NAMALWA (cell line): ENCODE measurements at regions not wholly inside any gene's neighbourhood (a gene's known extent, or its start where the extent isn't known, plus 50 kb on each side); places are given as distances from the start of the nearest gene placed in this dataset.

Experiments used
- DNase-seq: peaks from one replicate; pipeline ENCODE4 v3.0.0-alpha.2; 2015; ENCODE audit warnings: low spot score

DNA sequence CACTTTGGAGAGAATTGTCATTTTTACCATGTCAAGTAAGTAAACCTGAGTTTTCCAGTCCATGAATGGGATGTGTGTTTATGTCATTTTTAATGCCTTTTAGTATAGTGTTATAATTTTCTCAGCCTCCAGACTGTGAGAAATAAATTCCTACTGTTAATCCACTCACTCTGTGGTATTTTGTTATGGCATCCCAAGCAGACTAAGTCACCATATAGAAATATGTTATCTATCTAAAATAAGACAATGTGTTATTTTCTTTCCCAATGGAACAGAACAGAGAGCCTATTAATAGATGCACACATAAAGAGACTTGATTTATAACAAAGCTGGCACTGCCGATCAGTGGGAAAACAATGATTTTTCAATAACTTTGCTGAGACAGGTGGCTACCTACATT is 70.2 kb upstream of the SLC4A11 start:
- DNase-seq = no peak

DNA sequence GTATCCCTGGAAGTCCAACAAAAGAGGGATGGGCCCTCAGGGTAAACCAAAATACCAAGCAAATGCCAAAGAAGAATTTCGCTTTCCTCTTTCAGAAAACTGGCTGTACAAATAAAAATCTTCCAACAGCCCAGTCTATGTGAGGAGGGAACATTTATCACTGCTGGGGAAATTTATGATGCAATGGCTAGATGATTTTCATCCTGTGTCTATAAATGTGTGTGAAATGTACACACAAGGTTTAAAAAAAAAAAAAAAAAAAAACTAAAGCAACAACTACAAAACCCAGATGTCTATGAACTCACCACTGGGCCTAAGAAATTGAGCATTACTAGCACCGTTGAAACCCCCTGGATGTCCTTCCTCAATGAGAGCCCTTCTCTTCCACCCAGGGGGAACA is 68.7 kb upstream of the SLC4A11 start:
- no peak for DNase-seq

DNA sequence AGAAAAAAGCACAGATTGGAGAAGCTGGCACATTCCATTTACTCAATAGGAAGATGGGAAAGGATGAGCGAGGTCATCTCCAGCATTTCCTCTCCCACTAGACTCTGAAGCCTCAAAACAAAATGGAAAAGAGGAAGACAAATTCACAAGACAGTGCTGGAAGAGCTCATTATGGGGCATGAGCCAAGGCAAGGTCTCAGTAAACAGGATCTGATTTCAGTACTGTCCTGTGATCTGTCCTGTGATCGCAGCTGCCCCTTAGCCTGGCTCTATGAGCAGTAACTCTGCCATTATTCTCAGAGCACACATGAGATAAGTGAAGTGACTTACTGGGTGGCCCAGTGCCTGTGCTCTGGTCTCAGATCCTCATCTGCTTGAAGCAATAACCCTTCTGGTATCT is 68.1 kb upstream of the SLC4A11 start:
- DNase-seq = no peak

DNA sequence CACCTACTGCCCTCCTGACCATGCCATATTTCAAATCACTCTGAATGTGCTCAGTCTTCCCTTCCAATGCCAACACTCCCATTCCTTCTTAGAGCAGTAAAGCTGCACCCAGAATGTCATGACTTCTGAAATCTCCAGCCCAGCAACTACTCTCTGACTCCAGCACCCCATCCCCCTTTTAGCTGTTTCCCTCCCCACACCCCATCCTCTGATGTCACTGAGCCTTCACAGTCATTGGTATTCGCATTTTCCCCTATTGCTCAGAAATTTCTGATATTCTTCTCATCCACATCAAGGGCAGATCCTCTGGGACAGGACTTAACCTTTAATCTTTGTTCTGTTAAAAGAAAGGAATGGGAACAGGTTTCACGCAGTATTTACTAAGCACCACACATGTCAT is 67.1 kb upstream of the SLC4A11 start:
- no peak for DNase-seq

DNA sequence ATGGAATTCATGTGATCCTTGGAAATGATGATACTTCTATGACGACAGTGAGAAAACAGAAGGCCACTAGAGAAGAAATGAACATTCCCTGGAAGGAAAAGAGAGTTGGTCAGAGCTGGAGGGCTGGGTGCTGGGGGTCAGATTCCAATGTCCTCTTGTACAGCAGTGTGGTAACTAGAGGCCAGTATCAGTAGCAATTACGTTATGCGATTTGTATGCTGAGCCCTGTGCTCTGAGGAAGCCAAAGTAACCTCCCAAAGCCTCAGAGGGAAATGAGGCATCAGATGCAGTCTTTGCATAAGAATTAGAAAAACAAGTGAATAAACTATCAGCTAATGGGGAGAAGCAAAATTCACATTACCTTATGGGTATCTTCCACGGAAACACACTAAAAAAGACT is 65.5 kb upstream of the SLC4A11 start:
- DNase-seq = no peak

DNA sequence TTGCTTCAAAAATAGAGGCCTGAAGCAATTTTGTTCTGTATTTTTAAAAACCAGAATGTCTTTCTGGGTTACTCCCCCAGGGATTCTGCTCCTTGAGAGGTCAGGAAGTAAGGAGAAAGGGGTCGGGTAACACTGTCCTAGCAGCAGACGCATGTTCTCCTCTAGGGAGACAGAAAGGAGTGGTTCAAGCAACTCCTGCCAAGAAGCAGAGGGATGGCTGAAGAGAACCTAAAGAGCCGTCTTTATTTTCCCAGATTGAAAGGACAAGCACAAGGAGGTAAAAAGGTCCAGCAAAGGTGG is 58.0 kb upstream of the SLC4A11 start:
- DNase-seq = no peak

DNA sequence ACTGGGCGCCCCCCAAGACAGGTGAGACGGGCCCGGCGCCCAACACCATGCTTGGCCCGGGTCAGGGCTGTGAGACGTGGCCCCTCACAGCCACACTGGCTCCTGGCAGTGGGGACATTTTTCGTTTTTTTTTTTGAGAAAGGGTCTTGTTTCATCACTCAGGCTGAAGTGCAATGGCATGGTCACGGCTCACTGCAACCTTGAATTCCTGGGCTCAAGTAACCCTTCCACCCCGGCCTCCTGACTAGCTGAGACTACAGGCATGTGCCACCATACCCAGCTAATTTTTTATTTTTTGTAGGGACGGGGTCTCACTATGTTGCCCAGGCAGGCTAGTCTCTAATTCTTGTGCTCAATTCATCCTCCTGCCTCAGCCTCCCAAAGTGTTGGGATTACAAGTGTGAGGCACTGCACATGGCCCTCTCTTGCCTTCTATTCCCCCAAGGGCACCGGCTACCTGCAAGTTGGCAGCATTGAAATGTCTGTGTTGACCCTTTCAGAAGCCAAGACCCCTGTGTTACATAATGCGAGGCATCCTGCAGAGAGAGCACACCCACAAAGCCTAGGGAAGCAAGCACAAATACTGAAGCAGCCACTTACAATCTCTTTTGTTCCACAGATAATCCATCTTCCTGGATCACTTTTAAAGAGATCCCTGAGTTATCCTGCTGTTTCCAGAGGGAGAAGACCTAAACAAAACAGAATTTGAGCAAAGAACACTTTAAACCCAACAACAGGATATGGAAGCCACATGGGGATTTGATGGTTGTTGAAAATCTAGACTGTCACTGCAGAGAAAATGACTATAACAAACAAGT is 57.5 kb upstream of the SLC4A11 start:
- DNase-seq = no peak
